ENCODE measurements at regions not wholly inside any gene's neighbourhood (a gene's known extent, or its start where the extent isn't known, plus 50 kb on each side); places are given as distances from the start of the nearest gene placed in this dataset.

- no peak for DNase-seq (ENCODE audit: low spot score)
- ATAC-seq (ENCODE audit: insufficient number of reproducible peaks, low FRiP score, low read depth), result no peak
- Histone ChIP-seq H3K27me3 (replicated peaks; ENCODE audit: insufficient read depth) (no peaks in the 10 kb centered on the region), H3K36me3 (no peaks in the 10 kb centered on the region), H3K4me3 (no peak overlapping the region), H3K27ac (no peak overlapping the region), H3K9me3 (no peaks in the 10 kb centered on the region), H3K4me1 (ENCODE audit: control insufficient read depth in 1 of 2, low read depth in 2 of 2) (no peaks in the 10 kb centered on the region)
- TF ChIP-seq CTCF (IDR thresholded peaks at IDR 0.05), result no peak
These were observed 179.7 kb downstream of the RBFOX3 start for GRCh38 chr17:79431175-79431574.

- DNase-seq (ENCODE audit: low spot score) (no peak), ATAC-seq (ENCODE audit: insufficient number of reproducible peaks, low FRiP score, low read depth) (no peak)
- H3K27me3 ChIP-seq (replicated peaks; ENCODE audit: insufficient read depth), result no peaks in the 10 kb centered on the region
- no peak overlapping the region for H3K27ac ChIP-seq
- H3K4me3 ChIP-seq, result no peak overlapping the region
- no peaks in the 10 kb centered on the region for H3K36me3 ChIP-seq
- H3K4me1 ChIP-seq (ENCODE audit: control insufficient read depth in 1 of 2, low read depth in 2 of 2), result no peaks in the 10 kb centered on the region
- no peaks in the 10 kb centered on the region for H3K9me3 ChIP-seq
- TF ChIP-seq CTCF (IDR thresholded peaks at IDR 0.05), result no peak
These were observed 180.9 kb downstream of the RBFOX3 start for GRCh38 chr17:79429864-79430494.

GRCh38 chr17:79428988-79429387, 181.9 kb downstream of the RBFOX3 start:
- Histone ChIP-seq H3K27me3 (replicated peaks; ENCODE audit: insufficient read depth) (no peaks in the 10 kb centered on the region), H3K4me3 (no peak overlapping the region), H3K27ac (no peak overlapping the region), H3K36me3 (no peaks in the 10 kb centered on the region), H3K4me1 (ENCODE audit: control insufficient read depth in 1 of 2, low read depth in 2 of 2) (no peaks in the 10 kb centered on the region), H3K9me3 (no peaks in the 10 kb centered on the region)
- no peak for TF ChIP-seq CTCF (IDR thresholded peaks at IDR 0.05)
- ATAC-seq (ENCODE audit: insufficient number of reproducible peaks, low FRiP score, low read depth) (no peak), DNase-seq (ENCODE audit: low spot score) (no peak)

- no peak for TF ChIP-seq CTCF (IDR thresholded peaks at IDR 0.05)
These were observed 183.0 kb downstream of the RBFOX3 start for GRCh38 chr17:79427621-79428539.

GRCh38 chr17:79425686-79426085, 185.2 kb downstream of the RBFOX3 start:
- no peaks in the 10 kb centered on the region for H3K9me3 ChIP-seq
- no peak for TF ChIP-seq CTCF (IDR thresholded peaks at IDR 0.05)
- H3K4me3 ChIP-seq, result no peak overlapping the region
- no peaks in the 10 kb centered on the region for H3K4me1 ChIP-seq (ENCODE audit: control insufficient read depth in 1 of 2, low read depth in 2 of 2)
- DNase-seq (ENCODE audit: low spot score), result no peak
- no peaks in the 10 kb centered on the region for H3K36me3 ChIP-seq
- no peak for ATAC-seq (ENCODE audit: insufficient number of reproducible peaks, low FRiP score, low read depth)
- H3K27ac ChIP-seq, result no peak overlapping the region
- no peaks in the 10 kb centered on the region for H3K27me3 ChIP-seq (replicated peaks; ENCODE audit: insufficient read depth)

More at GRCh38 chr17:79427621-79428539, 183.0 kb downstream of the RBFOX3 start:
- DNase-seq (ENCODE audit: low spot score) (no peak), ATAC-seq (ENCODE audit: insufficient number of reproducible peaks, low FRiP score, low read depth) (no peak)
- Histone ChIP-seq H3K36me3 (no peaks in the 10 kb centered on the region), H3K4me3 (no peak overlapping the region), H3K4me1 (ENCODE audit: control insufficient read depth in 1 of 2, low read depth in 2 of 2) (no peaks in the 10 kb centered on the region), H3K9me3 (no peaks in the 10 kb centered on the region), H3K27ac (no peak overlapping the region), H3K27me3 (replicated peaks; ENCODE audit: insufficient read depth) (no peaks in the 10 kb centered on the region)

All from thoracic aorta (tissue), 2 donors.